SK-N-MC (cell line): ENCODE measurements at regions not wholly inside any gene's neighbourhood (a gene's known extent, or its start where the extent isn't known, plus 50 kb on each side); places are given as distances from the start of the nearest gene placed in this dataset.

Experiments used
- EZH2 ChIP-seq: fragments of 200-600 bp; sonication (generic); IDR thresholded peaks from one replicate; pipeline ENCODE4 v1.6.1; 2017; ENCODE audit warnings: antibody characterized with exemption
- POLR2AphosphoS5 ChIP-seq: IDR thresholded peaks from 2 replicates; pipeline ENCODE4 v1.6.1; 2012; ENCODE audit warnings: mild to moderate bottlenecking, low read depth, low read length, borderline replicate concordance

DNA sequence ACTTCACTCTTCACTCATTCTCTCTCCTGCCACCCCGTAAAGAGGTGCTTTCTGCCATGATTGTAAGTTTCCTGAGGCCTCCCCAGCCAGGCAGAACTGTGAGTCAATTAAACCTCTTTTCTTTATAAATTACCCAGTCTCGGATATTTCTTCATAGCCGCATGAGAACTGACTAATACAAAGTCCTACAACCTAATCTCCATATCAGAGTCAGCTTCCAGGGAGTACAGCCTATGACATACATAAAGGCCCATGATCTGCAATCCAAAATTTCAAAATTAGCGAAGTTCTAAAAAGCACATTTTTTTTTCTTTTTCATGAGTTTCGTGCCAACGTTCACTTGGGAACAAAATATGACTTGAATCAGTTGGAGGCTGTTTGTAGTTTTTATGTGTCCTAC, 256.9 kb upstream of the DUSP10 start:
- TF ChIP-seq EZH2, result no peak
- TF ChIP-seq POLR2AphosphoS5, result no peak
